Activated T-cell treated with anti-CD3 and anti-CD28 coated beads, Interleukin-2, amount 50 U/mL, for 4 hours (primary cell): ENCODE measurements at regions not wholly inside any gene's neighbourhood (a gene's known extent, or its start where the extent isn't known, plus 50 kb on each side); places are given as distances from the start of the nearest gene placed in this dataset.

ENCODE experiments used
- ATAC-seq, 2 donors: fragments of 200-7000 bp; cut with Tn5 transposase; one replicate each; pipeline ENCODE4 v1.10.0; 2021
- DNase-seq: peaks from one replicate; pipeline ENCODE4 v3.0.0-alpha.2; 2020
- H3K27me3 Mint-ChIP-seq: one replicate; pipeline ENCODE4 v1.8.0; 2021; ENCODE audit warnings: low read depth, mixed read lengths
- H3K36me3 Mint-ChIP-seq: one replicate; pipeline ENCODE4 v1.8.0; 2022; ENCODE audit warnings: mixed read lengths; ENCODE audit not compliant: insufficient read depth
- H3K4me1 Mint-ChIP-seq: one replicate; pipeline ENCODE4 v1.8.0; 2021; ENCODE audit warnings: low read depth, mixed read lengths
- H3K4me3 Mint-ChIP-seq: one replicate; pipeline ENCODE4 v1.8.0; 2021; ENCODE audit warnings: mild to moderate bottlenecking, moderate library complexity, mixed read lengths
- H3K9me3 Mint-ChIP-seq: one replicate; pipeline ENCODE4 v1.8.0; 2021; ENCODE audit warnings: mixed read lengths

DNA sequence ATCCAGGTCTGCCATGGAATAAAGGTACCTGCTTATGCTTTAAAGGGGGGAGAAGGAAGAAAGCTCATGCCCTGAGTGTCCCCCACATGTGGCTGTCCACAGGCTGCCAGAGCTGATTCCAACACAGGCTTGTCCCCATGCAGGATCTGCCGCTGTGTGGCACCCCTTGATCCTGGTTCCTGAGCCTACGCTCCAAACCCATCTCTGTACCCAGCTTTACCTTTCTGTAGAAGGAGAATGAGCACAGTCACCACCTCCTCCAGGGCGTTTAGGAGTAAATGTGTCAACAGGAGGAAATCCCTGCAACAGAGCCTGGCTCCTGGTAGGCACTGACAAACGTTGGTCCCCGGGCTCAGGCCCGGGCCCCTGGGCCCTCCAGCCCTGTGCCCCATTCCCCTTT lies 175.6 kb downstream of the RBFOX3 start:
- ATAC-seq (no peak), DNase-seq (no peak)
- Mint-ChIP-seq H3K9me3 (no peaks in the 10 kb centered on the region), H3K4me3 (no peak overlapping the region), H3K4me1 (no peaks in the 10 kb centered on the region), H3K27me3 (peaks cover 21% of the 10 kb centered on the region), H3K36me3 (no peaks in the 10 kb centered on the region)

DNA sequence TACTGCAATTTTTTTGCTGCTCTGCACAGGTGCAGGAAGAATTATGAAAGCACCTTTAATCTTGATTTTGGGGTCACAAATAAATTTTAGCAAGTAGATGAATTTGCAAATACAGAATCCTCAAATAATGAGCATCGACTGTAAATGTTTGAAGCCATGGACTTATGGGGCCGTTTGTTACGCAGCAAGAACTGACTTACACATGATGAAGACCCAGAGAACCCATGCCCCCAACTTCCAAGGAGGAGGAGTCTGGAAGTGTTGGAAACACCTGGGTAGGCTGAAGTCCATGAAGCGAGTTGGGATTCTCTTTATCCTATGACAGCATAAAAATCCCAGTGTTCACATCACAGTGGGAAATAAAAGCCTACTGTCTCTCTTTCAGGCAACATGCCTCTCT lies 176.6 kb downstream of the RBFOX3 start:
- DNase-seq: no peak

DNA sequence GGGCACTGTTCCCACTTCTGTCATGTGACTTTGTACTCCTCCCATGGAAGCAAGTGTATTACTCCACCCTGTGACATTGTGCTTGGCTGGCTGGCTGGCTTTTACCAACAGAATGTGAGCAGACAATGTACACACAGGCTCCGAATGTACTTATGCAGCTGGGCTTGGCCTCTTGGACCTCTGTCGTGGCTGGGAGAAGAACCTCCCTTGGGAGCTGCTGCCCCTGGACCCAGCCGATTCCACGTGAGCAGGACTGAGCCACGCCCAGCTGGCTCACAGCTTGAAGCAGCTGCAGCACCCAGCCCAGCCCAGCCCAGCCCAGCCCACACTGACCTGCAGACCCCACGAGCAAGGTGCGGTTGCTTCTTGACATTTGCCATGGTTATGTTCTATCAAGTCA lies 177.5 kb downstream of the RBFOX3 start:
- Mint-ChIP-seq H3K4me3 (no peak overlapping the region), H3K9me3 (no peaks in the 10 kb centered on the region), H3K36me3 (no peaks in the 10 kb centered on the region), H3K27me3 (peaks cover 30% of the 10 kb centered on the region), H3K4me1 (no peaks in the 10 kb centered on the region)
- DNase-seq (no peak), ATAC-seq (no peak)

More for the DNA sequence above, 176.6 kb downstream of the RBFOX3 start:
- Mint-ChIP-seq H3K36me3 (no peaks in the 10 kb centered on the region), H3K4me1 (no peaks in the 10 kb centered on the region), H3K4me3 (no peak overlapping the region), H3K27me3 (peaks cover 23% of the 10 kb centered on the region), H3K9me3 (no peaks in the 10 kb centered on the region)
- no peak for ATAC-seq

DNA sequence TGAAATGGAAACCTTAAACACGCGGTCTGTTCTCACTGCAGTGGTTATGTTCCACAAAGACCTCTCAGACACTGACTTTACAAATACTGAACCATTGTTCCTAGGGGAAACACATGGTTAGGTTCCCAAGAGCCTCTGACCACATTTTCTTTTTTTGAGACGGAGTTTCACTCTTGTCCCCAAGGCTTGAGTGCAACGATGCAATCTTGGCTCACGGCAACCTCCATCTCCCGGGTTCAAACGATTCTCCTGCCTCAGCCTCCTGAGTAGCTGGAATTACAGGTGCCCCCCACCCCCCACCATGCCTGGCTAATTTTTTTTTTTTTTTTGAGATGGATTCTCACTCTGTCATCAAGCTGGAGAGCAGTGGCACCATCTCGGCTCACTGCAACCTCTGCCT lies 179.7 kb downstream of the RBFOX3 start:
- H3K4me1 Mint-ChIP-seq: no peaks in the 10 kb centered on the region
- H3K36me3 Mint-ChIP-seq: no peaks in the 10 kb centered on the region
- DNase-seq (no peak), ATAC-seq (no peak)
- H3K9me3 Mint-ChIP-seq: no peaks in the 10 kb centered on the region
- H3K27me3 Mint-ChIP-seq: peaks cover 29% of the 10 kb centered on the region
- no peak overlapping the region for H3K4me3 Mint-ChIP-seq

DNA sequence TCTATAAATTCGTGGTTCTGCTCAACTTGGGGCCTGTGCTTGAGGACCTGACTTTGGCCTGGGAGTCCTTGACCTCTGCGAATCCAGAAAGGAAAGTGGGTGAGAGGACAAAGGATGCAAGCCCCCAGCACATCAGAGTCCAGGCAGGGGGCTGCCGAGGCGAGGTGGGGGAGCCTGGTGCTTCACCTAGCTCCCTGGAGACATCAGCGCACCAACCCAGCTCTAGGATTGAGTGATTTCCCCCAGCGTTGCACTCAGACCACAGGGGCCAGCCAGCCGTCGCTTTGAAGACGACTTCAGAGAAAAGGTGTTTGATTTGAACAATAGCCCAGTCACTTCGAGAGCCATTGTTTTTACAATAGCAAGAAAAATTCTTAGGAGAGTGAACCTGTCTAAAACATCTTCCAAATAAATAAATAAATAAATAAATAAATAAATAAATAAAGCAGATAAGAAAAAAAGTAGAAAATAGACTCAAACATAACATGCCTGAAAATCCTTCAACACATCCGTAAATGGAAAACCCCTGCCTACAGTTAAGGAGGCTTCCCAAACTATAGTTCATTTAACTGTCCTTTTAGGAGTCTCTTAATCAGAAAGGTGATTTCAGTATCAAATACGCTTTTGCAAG lies 180.9 kb downstream of the RBFOX3 start:
- H3K4me3 Mint-ChIP-seq: no peak overlapping the region
- no peaks in the 10 kb centered on the region for H3K36me3 Mint-ChIP-seq
- H3K27me3 Mint-ChIP-seq: peaks cover 24% of the 10 kb centered on the region
- no peaks in the 10 kb centered on the region for H3K9me3 Mint-ChIP-seq
- no peaks in the 10 kb centered on the region for H3K4me1 Mint-ChIP-seq
- no peak for DNase-seq
- ATAC-seq: no peak

DNA sequence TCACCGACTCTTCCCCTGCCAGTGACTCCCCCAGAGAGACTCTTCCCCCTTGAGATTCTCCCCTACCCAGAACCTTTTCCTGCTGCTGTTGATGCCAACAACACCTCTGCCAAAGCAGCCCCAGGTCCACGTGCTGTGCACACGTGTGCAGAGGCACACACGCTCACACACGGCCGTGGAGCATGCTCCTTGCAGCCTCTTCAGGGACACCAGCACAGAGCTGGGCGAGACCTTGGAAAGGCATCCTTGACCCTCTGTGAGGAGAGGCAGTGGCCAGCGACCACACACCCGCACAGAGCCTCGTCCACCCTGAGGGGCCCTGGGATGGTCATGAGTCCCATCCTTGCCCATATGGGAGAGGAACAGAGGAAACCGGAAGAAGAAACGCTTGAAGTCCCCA lies 181.9 kb downstream of the RBFOX3 start:
- H3K36me3 Mint-ChIP-seq: no peaks in the 10 kb centered on the region
- DNase-seq: no peak
- no peaks in the 10 kb centered on the region for H3K4me1 Mint-ChIP-seq
- H3K27me3 Mint-ChIP-seq: peaks cover 31% of the 10 kb centered on the region
- ATAC-seq: no peak
- H3K4me3 Mint-ChIP-seq: no peak overlapping the region
- H3K9me3 Mint-ChIP-seq: no peaks in the 10 kb centered on the region

DNA sequence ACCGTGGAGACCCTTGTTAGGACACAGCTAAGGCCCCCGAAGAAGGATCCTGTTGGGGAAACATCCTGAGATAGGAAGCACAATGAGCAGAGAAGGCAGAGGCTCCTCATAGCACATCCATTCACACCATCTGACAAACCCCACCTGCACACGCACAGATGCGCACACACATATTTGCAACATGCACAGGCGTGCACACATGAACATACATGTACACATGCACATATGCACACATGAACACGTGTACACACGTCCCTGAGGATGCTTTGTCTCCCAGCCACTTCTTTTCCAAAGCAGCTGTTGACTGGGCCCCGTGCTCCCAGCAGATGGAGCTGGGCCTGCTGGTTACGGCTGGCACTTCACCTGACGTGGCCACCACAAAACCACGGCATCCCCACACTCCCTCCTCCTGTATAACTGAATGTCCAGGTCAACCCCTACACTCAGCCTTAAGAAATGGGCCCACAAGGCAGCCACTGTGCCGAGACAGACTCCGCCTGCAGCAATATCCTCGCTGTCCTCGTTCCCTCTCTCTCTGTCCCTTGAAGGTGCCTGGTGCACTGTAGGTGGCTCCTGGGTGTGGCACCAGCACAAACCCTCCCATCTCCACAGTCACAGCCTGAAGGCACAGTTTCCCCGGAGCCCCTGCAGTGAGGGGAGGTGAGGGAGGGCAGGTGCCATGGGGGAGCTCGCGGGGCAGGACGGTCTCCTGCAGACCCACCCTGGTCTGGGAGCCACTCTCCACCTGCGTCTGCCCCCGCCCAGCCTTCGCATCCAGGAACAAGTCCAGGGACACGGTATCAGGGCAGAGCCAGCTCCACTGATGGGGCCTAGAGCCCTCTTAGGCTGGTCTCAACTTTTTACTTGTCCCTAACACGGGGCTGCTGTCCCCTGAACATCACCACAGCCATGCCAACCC lies 183.0 kb downstream of the RBFOX3 start:
- no peak for DNase-seq
- Mint-ChIP-seq H3K36me3 (no peaks in the 10 kb centered on the region), H3K4me1 (no peaks in the 10 kb centered on the region), H3K9me3 (no peaks in the 10 kb centered on the region), H3K4me3 (no peak overlapping the region), H3K27me3 (peaks cover 39% of the 10 kb centered on the region)
- no peak for ATAC-seq

DNA sequence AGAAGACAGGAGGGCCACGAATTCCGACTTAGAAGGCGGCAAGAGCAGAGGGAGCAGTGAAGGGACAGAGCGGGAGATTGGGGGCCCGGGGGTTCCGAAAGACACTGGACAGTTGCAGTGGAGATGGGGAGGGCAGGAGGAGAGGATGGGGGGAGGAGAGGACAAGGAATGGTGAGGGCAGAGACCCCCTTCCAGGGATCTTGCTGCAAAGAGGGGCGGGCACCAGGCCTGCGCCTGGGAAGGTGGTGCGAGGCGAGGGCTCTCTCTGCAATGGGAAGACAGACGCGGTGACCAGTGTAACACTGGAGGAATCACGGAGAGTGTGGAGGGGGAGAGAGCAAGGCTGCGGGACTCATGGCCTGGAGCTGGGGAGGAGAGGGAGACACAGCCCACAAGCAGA lies 185.2 kb downstream of the RBFOX3 start:
- Mint-ChIP-seq H3K4me1 (no peaks in the 10 kb centered on the region), H3K9me3 (no peaks in the 10 kb centered on the region), H3K36me3 (no peaks in the 10 kb centered on the region), H3K4me3 (no peak overlapping the region), H3K27me3 (peaks cover 34% of the 10 kb centered on the region)
- DNase-seq (no peak), ATAC-seq (no peak)

DNA sequence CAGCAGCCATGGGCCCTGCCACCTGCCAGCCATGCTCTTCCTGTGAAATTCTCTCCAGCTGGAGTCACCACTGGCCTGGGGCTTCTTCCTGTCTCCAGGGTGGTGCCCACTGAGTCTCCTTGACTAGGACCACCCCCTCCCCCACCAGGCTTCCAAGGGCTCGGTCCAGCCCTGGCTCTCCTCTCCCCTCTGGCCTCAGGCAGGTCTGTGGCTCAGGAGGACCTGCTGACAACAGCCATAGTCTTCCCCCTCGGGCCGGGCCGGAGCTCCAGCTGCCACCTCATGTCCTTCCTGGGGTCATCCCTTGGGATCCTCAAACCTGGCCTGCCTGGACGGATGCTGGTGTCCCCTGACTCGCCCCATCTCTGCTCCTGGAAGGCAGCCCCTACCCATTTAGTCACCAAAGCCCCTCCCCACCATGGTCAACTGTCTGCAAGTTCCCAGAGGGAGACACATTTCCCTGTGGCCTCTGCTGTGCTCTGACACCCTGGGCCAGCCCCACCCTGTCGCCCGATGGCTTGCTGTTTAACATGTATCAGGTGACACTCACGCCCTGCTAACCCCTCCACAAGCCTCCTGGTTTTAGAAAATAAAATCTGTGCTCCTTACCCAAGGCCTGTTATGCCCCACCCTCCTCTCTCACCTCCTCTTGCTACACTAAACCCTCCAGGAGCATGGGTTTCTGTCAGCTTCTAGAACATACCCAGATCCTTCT lies 186.2 kb downstream of the RBFOX3 start:
- Mint-ChIP-seq H3K27me3 (peaks cover 34% of the 10 kb centered on the region), H3K9me3 (no peaks in the 10 kb centered on the region), H3K4me3 (no peak overlapping the region), H3K36me3 (no peaks in the 10 kb centered on the region), H3K4me1 (no peaks in the 10 kb centered on the region)
- ATAC-seq: no peak
- DNase-seq: no peak

DNA sequence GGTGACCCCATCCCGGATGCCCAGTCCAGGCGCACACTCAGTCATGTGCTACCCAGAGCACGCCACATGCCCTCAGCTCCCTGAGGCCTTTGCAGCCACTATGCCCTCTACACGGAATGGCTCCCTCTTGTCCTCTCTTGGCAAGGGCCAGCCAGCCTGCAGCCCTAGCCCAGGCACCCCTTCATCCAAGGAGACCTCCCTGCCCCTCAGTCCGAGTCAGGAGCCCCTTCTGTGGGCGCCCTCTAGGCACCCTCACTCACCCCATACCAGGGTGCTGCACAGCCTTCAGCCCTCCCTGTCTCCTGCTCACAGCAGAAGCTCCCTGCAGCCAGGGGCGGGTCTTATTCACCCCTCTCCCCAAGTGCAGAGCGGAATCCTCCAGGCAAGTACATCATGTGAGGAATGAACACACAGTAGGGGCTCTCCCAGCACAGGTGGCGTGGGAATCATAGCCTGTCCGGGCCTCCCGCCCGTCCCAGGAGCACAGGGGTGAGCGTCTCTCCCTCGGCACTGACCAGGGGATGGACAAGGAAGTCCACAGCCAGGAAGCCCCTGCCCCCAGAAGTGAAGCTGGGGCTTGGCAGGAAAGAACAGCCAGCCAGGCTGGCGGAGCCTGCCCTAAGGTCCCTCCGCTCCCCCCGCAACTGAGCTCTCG lies 186.9 kb downstream of the RBFOX3 start:
- no peaks in the 10 kb centered on the region for H3K4me1 Mint-ChIP-seq
- H3K36me3 Mint-ChIP-seq: no peaks in the 10 kb centered on the region
- H3K27me3 Mint-ChIP-seq: peaks cover 29% of the 10 kb centered on the region
- no peak overlapping the region for H3K4me3 Mint-ChIP-seq
- no peaks in the 10 kb centered on the region for H3K9me3 Mint-ChIP-seq
- DNase-seq: no peak
- ATAC-seq: no peak

DNA sequence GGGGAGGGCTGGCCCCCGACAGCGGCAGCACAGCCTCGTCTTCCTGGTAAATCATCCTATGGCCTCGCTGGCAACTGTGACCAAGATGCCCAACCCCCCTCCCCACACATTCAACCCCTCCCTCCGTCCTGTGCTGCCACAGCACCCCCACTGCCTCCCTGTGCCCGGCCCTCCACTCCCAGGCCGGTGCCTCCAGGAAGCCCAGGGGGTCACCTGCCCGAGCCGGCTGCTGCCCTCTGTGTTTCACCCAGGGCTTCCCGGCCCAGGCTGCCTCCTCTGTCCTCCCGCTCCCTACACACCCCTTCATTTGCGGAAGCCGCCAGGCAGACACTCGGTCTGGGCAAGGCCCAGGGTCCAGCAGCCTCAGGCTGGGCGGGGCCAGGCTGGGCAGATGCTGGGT lies 188.6 kb downstream of the RBFOX3 start:
- Mint-ChIP-seq H3K4me3 (no peak overlapping the region), H3K36me3 (no peaks in the 10 kb centered on the region)

DNA sequence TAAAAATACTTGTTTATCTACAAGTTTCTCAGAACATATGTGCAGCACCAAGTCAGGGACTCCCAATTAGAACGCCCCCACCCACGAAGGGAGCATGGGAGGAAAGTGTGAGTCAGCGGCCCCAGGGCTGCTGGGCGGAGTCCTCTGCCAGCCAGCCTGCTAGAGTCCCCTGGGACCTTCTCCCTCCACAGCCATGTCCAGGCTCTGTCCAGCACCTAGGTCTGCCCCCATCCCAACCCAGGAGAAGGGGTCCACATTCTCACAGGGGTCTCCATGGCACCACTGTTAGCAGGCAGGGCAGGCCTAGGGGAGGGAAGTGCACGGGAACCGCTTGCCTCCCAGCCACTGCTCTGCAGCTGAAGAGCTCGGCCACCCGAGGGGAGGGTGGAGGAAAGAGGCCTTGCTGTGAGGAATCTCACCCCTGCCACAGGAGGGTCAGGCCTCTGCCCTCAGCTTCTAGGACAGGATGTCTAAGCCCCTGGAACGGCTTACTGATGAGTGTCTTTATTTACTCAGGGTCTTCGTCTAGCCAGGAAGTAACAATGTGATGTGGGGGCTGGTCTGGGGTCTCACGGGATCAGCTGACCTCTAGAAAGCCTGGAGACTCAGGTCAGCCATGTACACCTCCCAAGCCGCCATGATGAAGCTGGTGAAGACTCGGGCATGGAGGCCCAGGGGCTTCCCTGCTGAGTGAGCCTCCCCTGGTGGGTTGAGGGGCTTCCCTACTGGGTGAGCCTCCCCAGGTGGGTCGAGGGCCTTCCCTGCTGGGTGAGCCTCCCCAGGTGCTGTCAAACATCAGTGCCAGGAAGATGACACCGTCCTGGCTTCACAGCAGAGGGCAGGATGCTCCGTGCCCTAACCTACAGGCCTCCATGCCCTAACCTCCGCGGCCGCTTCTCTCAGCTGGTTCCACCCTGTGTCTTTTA lies 190.3 kb downstream of the RBFOX3 start:
- no peak overlapping the region for H3K4me3 Mint-ChIP-seq
- H3K9me3 Mint-ChIP-seq: no peaks in the 10 kb centered on the region
- H3K4me1 Mint-ChIP-seq: no peaks in the 10 kb centered on the region
- no peaks in the 10 kb centered on the region for H3K36me3 Mint-ChIP-seq
- DNase-seq (no peak), ATAC-seq (peak; percentile 52 to 69)
- peaks cover 27% of the 10 kb centered on the region for H3K27me3 Mint-ChIP-seq

More for the DNA sequence above, 188.6 kb downstream of the RBFOX3 start:
- DNase-seq (no peak), ATAC-seq (no peak)
- Mint-ChIP-seq H3K4me1 (no peaks in the 10 kb centered on the region), H3K27me3 (peaks cover 23% of the 10 kb centered on the region), H3K9me3 (no peaks in the 10 kb centered on the region)

DNA sequence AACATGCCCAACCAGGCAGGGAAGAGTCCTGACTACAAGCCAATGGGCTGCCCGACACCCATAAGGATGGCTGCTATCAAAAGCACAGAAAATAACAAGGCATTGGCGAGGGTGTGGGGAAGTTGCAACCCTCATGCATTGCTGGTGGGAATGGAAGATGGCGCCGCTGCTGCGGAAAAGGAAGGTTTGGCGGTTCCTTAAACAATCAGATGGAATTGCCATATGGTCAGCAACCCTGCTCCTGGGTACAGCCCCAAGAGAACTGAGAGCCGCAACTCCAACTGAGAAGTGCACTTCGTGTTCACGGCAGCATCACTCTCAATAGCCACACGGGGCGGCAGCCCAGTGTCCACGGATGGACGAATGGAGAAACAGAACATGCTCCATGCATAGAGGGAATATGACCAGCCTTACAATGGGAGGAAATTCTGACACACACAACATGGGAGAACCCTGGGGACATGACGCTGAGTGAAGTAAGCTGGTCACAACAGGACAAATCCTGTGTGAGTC lies 193.3 kb downstream of the RBFOX3 start:
- Mint-ChIP-seq H3K4me1 (no peaks in the 10 kb centered on the region), H3K36me3 (no peaks in the 10 kb centered on the region), H3K9me3 (no peaks in the 10 kb centered on the region), H3K4me3 (no peak overlapping the region), H3K27me3 (peaks cover 14% of the 10 kb centered on the region)
- DNase-seq (no peak), ATAC-seq (no peak)
